ENCODE measurements at regions not wholly inside any gene's neighbourhood (a gene's known extent, or its start where the extent isn't known, plus 50 kb on each side); places are given as distances from the start of the nearest gene placed in this dataset.

GRCh38 chr22:34072585-34072984 lies 152.3 kb upstream of the LARGE1 start:
- Histone ChIP-seq H2AFZ (ENCODE audit: control insufficient read depth, low read length) (no peak overlapping the region), H3K4me2 (ENCODE audit: control insufficient read depth, extremely low read depth, insufficient read depth, low read depth, low read length) (no peak overlapping the region), H3K9ac (ENCODE audit: control insufficient read depth, extremely low read depth, insufficient read depth, low read length) (no peak overlapping the region), H3K9me1 (ENCODE audit: control insufficient read depth, extremely low read depth, insufficient read depth, low read length) (no peaks in the 10 kb centered on the region), H3K27ac (ENCODE audit: control insufficient read depth, insufficient read depth, low read length) (no peak overlapping the region), H4K20me1 (ENCODE audit: control insufficient read depth, extremely low read depth, insufficient read depth, low read length) (no peaks in the 10 kb centered on the region), H3K79me2 (ENCODE audit: control insufficient read depth, insufficient read depth, low read length) (no peaks in the 10 kb centered on the region), H3K4me3 (ENCODE audit: control insufficient read depth in 2 of 3, extremely low read depth in 1 of 3, insufficient read depth in 2 of 3, low read depth in 1 of 3, low read length in 3 of 3) (no peak overlapping the region), H3K4me1 (ENCODE audit: control insufficient read depth, extremely low read depth, insufficient read depth, low read length) (no peaks in the 10 kb centered on the region), H3K36me3 (ENCODE audit: control insufficient read depth in 2 of 2, extremely low read depth in 1 of 2, insufficient read depth in 2 of 2, low read length in 2 of 2) (no peaks in the 10 kb centered on the region), H3K27me3 (ENCODE audit: control insufficient read depth, extremely low read depth, insufficient read depth, low read length) (no peaks in the 10 kb centered on the region), H3K9me3 (ENCODE audit: control insufficient read depth, low read depth, low read length) (no peaks in the 10 kb centered on the region)
- TF ChIP-seq EZH2 (IDR thresholded peaks at IDR 0.05; ENCODE audit: low read length) (no peak), CTCF (optimal IDR thresholded peaks at IDR 0.05 in 1 of 3, IDR thresholded peaks at IDR 0.05 in 1 of 3, conservative IDR thresholded peaks at IDR 0.05 in 1 of 3; ENCODE audit: extremely low read depth in 1 of 3, insufficient read depth in 2 of 3, low read length in 3 of 3) (no peak)
- FAIRE-seq: no peak
- no peak for DNase-seq (ENCODE audit: low read depth, low spot score)
- dilution Hi-C loops (cut with MboI; ENCODE audit: extremely low pct_ligation_motif_present, low sequenced_read_pairs): no loop called here

GRCh38 chr22:34080433-34080832 lies 160.2 kb upstream of the LARGE1 start:
- H4K20me1 ChIP-seq (ENCODE audit: control insufficient read depth, extremely low read depth, insufficient read depth, low read length): no peaks in the 10 kb centered on the region
- no peak overlapping the region for H3K4me2 ChIP-seq (ENCODE audit: control insufficient read depth, extremely low read depth, insufficient read depth, low read depth, low read length)
- FAIRE-seq (no peak), DNase-seq (ENCODE audit: low read depth, low spot score) (no peak)
- H3K36me3 ChIP-seq (ENCODE audit: control insufficient read depth in 2 of 2, extremely low read depth in 1 of 2, insufficient read depth in 2 of 2, low read length in 2 of 2): no peaks in the 10 kb centered on the region
- H3K9ac ChIP-seq (ENCODE audit: control insufficient read depth, extremely low read depth, insufficient read depth, low read length): no peak overlapping the region
- no peak overlapping the region for H2AFZ ChIP-seq (ENCODE audit: control insufficient read depth, low read length)
- H3K4me1 ChIP-seq (ENCODE audit: control insufficient read depth, extremely low read depth, insufficient read depth, low read length): no peaks in the 10 kb centered on the region
- dilution Hi-C loops (cut with MboI; ENCODE audit: extremely low pct_ligation_motif_present, low sequenced_read_pairs): no loop called here
- no peak overlapping the region for H3K4me3 ChIP-seq (ENCODE audit: control insufficient read depth in 2 of 3, extremely low read depth in 1 of 3, insufficient read depth in 2 of 3, low read depth in 1 of 3, low read length in 3 of 3)
- no peak overlapping the region for H3K27ac ChIP-seq (ENCODE audit: control insufficient read depth, insufficient read depth, low read length)
- H3K9me3 ChIP-seq (ENCODE audit: control insufficient read depth, low read depth, low read length): no peaks in the 10 kb centered on the region
- no peaks in the 10 kb centered on the region for H3K27me3 ChIP-seq (ENCODE audit: control insufficient read depth, extremely low read depth, insufficient read depth, low read length)
- TF ChIP-seq CTCF (optimal IDR thresholded peaks at IDR 0.05 in 1 of 3, IDR thresholded peaks at IDR 0.05 in 1 of 3, conservative IDR thresholded peaks at IDR 0.05 in 1 of 3; ENCODE audit: extremely low read depth in 1 of 3, insufficient read depth in 2 of 3, low read length in 3 of 3) (no peak), EZH2 (IDR thresholded peaks at IDR 0.05; ENCODE audit: low read length) (no peak)
- H3K79me2 ChIP-seq (ENCODE audit: control insufficient read depth, insufficient read depth, low read length): no peaks in the 10 kb centered on the region
- H3K9me1 ChIP-seq (ENCODE audit: control insufficient read depth, extremely low read depth, insufficient read depth, low read length): no peaks in the 10 kb centered on the region

Data from keratinocyte (primary cell).